ENCODE measurements at regions not wholly inside any gene's neighbourhood (a gene's known extent, or its start where the extent isn't known, plus 50 kb on each side); places are given as distances from the start of the nearest gene placed in this dataset.
"Not testable (repeated sequence)": the region's sequence is repeated elsewhere in the genome, so short reads cannot be mapped to it uniquely, and the experiment has no call there.

DNA sequence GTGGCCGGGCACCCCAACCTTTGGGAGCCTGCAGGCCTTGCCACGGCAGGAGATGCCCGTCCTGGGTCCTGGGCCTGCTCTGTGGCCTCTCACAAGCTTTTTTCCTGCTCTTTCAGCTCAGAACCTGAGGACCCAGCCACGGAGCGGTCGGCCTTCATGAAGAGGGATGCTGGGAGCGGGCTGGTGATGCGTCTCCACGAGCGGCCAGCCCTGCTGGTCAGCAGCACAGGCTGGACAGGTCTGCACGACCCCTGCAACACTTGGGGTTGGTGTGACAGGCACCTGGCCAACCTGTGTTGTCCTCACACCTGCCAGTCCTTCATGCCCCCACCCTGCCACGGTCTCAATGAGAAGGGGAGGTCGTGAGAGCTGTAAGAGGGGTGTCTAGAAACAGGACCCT lies 170.0 kb downstream of the ADRA2C start:
- no peak for DNase-seq

DNA sequence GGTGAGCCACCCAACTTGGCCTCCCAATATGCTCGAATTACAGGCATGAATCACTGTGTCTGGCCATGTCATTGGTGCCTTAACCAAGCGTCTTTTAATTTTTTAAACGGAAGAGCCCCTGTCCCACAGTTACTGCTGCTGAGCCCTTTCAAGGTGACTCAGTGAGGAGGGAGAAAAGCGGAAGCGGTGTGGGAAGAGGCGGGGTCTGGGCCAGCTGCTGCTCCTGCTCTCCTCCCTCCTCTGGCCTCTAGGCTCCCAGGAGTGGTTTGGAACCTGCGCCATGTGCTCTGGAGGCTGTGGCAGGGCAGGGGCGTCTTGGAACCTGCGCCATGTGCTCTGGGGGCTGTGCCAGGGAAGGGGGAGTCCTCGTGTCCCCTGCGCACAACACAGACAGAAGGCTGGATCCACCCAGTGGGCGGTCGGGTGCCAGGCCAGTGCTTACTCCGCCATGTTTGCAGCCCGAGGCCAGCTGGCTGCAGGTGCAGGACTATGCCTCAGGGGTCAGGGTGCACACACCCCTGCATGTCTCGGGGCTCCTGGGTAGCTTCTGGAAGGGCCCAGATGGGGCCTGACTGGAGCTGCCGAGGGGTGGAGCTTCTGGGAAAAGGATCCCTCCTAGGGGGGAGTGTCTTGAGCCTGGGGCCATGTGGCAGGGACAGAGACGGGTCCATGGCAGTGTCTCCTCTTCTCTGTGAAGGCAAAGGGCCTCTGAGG lies 171.8 kb downstream of the ADRA2C start:
- not testable (repeated sequence) for DNase-seq

DNA sequence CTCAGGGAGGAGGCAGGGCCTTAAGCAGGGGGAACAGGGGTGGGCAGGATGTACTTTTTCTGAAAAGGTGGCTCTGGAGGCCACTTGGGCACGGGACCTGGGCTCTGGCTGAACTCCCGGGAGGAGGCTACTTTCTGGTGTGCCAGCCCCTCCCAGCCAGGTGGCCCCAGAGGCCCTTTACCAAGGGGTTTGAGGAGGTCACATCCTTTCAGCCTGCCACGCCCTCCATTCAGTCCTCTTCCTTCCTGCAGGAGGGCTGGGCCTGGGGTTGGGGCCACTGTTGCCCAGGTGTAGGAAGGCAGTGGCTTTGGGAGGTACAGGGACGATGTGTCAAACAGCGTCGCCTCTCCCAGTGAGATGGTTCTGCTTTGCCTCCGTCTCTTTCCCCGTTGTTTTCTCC lies 172.5 kb downstream of the ADRA2C start:
- not testable (repeated sequence) for DNase-seq

- not testable (repeated sequence) for DNase-seq
Measured at GRCh38 chr4:3939954-3940591, 173.9 kb downstream of the ADRA2C start.

DNA sequence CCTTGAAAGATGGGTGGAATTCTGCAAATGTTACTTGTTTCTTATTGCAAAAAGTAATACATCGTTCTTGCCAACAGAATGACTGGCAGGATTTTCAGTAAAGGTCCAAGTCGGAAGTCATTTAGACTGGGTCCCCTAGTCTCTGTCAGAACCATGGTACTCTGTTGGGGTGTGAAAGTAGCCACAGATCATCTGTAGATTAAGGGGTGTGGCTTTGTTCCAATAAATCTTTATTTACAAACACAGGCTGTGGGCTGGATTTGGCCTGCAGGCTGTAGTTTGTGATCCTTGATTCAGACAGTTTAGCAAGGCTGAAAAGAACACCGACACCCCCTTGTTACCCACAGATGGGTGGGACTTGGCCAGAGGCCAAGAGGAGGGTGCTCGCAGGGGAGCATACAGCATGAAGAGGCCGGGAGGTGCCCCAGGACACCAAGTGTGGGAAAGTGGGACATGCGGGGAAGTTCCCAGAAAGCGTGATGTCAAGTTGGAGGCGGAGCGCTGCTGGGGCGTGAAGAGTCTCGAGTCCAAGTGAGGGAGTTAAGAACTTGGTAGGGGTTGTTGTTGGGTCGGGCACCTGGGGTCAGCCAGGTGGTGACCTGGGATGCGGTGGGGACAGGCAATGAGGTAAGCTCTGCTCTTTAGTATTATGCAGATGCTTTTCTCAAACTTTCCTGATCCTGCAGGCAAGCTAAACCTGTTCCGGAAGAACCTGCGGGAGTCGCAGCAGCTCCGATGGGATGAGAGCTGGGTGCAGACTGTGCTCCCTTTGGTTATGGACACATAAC lies 175.7 kb downstream of the ADRA2C start:
- not testable (repeated sequence) for DNase-seq

DNA sequence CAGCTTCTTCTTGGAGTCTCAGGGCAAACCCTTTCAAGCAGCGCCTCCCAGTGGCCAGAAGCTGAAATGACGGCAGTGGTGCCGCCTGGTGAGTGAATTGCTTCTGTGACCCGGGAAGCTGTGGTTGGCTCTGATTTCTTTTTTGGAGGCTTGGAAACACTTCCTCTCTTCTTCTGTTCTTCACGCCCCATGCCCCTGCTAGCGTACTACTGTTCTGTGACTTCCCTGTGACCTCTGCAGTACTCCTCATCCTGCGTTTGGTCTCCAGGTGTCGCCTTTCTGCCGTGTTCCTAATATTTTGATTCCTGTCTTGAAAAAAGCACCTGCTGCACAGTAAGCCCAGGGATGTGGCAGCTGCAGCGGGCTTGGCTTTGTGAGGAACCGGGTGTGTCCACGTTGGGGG lies 176.4 kb downstream of the ADRA2C start:
- peak; percentile 9 for DNase-seq

DNA sequence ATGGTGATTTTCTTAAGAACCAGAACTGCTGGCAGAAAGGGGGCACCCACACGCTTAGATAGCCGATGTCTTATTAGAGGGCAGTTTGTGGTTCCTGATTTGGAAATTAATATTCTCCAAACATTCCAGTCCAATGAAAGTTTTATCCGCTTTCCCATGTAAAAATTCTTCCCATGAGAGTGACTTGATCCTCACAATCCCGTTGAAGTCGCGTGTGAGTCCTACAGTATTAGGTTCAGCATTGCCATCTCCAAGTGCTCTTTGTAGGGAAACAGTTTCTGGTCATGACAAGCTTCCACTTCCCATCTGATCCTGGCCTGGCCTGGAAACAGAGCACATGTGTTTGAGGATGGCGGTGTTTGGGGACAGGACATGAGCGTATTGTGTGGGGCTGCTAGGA lies 176.9 kb downstream of the ADRA2C start:
- not testable (repeated sequence) for DNase-seq

- DNase-seq, result no peak
Measured at GRCh38 chr4:3945511-3946290, 179.5 kb downstream of the ADRA2C start.

DNA sequence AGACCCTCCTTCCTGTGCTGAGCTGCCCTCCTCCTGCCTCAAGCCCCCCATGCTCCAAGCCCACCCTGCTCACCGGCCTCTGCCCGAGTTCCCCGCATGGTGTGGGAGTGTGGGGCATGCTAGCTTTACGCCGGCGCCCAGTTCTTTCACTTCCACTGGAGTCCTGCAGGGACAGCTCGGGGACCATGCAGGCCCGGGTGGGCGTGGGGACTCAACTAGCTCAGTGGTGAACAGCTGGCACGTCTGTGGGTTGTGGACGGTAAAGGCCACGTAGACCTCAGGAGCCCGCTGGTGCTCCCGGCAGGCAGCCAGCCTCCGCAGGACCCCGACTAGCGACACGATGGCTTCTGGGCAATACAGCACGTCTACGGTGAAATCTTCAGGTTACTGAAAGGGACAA lies 180.4 kb downstream of the ADRA2C start:
- not testable (repeated sequence) for DNase-seq

GRCh38 chr4:3947761-3948160 lies 181.6 kb downstream of the ADRA2C start:
- DNase-seq, result not testable (repeated sequence)

GRCh38 chr4:3948210-3948609 lies 182.0 kb downstream of the ADRA2C start:
- DNase-seq, result not testable (repeated sequence)

DNA sequence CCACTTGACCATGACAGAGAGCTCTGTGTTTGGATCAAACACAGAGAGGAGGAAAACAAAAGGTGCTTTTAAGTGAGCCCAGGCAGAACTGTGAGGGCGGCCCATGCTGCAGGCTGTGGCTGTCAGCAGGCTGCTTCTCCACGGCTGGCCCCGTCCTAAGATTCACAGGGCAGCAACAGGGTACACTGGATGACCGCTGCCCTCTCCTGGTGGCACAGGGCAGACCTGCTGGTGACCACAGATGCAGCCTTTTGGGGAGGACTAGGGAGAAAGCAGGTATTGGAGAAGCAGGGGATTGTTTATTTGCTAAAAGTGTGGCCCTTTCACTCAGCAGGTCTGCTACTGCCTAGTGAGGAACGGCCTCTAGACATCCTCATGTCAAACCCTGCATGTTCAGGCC lies 183.7 kb downstream of the ADRA2C start:
- DNase-seq, result not testable (repeated sequence)

GRCh38 chr4:3952443-3953139 lies 186.4 kb downstream of the ADRA2C start:
- DNase-seq, result not testable (repeated sequence)

- not testable (repeated sequence) for DNase-seq
Measured at GRCh38 chr4:3953140-3953489, 186.9 kb downstream of the ADRA2C start.

DNA sequence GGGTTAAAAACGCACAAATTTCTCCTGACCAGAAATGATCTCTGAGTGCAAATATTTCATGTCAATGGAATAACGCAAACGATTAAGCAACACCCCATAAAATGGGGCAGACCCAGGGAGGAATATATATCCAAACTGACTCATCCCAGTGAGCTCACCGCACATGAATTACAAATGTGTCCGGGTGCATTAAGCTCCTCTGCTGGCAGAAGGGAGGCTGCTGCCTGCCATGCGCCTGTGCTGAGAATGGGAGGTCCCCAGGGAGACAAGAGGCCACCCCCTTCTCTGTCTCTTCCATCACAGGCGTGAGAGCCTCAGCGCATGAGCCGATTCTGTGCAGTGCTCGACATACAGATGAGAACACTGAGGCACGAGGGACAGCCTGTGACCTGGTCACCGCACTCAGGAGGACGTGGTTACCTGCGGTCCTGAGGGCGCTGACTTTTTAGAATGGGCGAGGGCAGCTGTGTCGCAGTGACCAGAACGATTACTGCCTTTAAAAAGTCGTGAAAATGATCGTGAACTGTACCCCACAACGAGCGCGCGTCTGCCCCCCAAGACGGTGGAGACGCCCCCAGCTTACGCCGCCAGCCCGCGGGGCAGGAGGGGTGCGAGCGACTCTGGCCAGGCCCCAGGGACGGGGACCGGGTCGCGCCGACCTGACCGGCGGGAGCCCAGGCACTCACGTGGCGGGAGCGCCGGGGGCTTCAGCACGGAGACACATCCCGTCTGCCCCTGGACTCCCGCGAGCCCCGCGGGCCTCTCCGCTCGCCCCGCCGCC lies 188.5 kb downstream of the ADRA2C start:
- DNase-seq, result peak; percentile 29

- peak; percentile 99 for DNase-seq
Measured at GRCh38 chr4:3955321-3956164, 189.4 kb downstream of the ADRA2C start.

- DNase-seq, result not testable (repeated sequence)
Measured at GRCh38 chr4:3956165-3956867, 190.1 kb downstream of the ADRA2C start.

GRCh38 chr4:3961091-3961672 lies 195.0 kb downstream of the ADRA2C start:
- DNase-seq, result peak; percentile 43

DNA sequence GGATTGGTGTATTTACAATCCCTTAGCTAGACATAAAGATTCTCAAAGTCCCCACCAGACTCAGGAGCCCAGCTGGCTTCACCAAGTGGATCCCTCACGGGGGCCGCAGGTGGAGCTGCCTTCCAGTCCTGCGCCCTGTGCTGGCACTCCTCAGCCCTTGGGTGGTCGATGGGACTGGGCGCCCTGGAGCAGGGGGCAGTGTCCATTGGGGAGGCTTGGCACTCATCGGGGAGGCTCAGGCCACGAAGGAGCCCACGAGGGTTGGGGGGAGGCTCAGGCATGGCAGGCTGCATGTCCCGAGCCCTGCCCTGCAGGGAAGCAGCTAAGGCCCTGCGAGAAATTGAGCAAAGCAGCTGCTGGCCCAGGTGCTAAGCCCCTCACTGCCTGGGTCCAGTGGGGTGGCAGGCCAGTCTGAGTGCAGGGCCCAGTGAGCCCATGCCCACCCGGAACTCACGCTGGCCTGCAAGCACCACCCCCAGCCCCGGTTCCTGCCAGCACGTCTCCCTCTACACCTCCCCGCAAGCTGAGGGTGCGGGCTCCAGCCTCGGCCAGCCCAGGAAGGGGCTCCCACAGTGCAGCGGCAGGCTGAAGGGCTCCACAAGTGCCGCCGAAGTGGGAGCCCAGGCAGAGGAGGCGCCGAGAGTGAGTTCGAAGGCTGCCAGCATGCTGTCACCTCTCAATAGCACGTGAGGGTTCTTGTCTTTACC lies 198.5 kb downstream of the ADRA2C start:
- DNase-seq, result not testable (repeated sequence)
